ENCODE measurements at regions not wholly inside any gene's neighbourhood (a gene's known extent, or its start where the extent isn't known, plus 50 kb on each side); places are given as distances from the start of the nearest gene placed in this dataset.

DNA sequence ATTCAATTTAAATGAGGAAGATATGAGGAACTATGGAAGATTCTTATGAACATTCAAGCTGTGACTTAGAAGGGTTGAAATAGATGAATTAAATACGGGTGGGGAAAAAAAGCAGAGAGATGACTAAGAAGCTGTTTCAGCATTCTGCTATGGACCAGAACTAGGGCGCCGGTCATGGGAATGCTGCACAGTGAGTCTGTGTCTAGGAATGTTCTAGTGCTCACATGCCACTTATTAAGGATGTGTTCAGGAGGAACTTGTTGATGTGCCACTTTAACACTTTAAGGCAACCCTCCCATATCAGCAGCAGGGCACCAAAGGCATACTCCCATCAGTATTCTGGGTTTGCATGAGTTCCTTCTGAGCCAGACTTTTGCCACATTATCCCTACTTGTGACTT lies 152.1 kb downstream of the POSTN start:
- ChIA-PET POLR2A (no interaction called here), CTCF (no interaction called here)
- intact Hi-C loops (cut with DNase I, micrococcal nuclease), result no loop called here
- no peak overlapping the region for H3K4me3 ChIP-seq (ENCODE audit: low read length)
- no peaks in the 10 kb centered on the region for H3K36me3 ChIP-seq (ENCODE audit: insufficient read depth, low read length)
- Mint-ChIP-seq H3K27me3 (no peaks in the 10 kb centered on the region), H3K4me1 (ENCODE audit: low read depth) (no peaks in the 10 kb centered on the region), H3K4me3 (no peak overlapping the region), H3K9me3 (no peaks in the 10 kb centered on the region), H3K27ac (no peak overlapping the region), H3K36me3 (ENCODE audit: low read depth) (no peaks in the 10 kb centered on the region)
- H3K4me1 ChIP-seq (ENCODE audit: insufficient read depth, low read length), result no peaks in the 10 kb centered on the region
- TF ChIP-seq, protein P1, sequence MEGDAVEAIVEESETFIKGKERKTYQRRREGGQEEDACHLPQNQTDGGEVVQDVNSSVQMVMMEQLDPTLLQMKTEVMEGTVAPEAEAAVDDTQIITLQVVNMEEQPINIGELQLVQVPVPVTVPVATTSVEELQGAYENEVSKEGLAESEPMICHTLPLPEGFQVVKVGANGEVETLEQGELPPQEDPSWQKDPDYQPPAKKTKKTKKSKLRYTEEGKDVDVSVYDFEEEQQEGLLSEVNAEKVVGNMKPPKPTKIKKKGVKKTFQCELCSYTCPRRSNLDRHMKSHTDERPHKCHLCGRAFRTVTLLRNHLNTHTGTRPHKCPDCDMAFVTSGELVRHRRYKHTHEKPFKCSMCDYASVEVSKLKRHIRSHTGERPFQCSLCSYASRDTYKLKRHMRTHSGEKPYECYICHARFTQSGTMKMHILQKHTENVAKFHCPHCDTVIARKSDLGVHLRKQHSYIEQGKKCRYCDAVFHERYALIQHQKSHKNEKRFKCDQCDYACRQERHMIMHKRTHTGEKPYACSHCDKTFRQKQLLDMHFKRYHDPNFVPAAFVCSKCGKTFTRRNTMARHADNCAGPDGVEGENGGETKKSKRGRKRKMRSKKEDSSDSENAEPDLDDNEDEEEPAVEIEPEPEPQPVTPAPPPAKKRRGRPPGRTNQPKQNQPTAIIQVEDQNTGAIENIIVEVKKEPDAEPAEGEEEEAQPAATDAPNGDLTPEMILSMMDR (IDR thresholded peaks at IDR 0.05), result no peak
- DNase-seq, result no peak
- H3K27ac ChIP-seq (ENCODE audit: low read depth in 1 of 2, low read length in 2 of 2), result no peak overlapping the region
- no peak for ATAC-seq (ENCODE audit: poor library complexity)
- H3K9me3 ChIP-seq (ENCODE audit: control insufficient read depth in 1 of 2, insufficient read depth in 1 of 2, low read length in 2 of 2), result peaks cover 0 to 8% of the 10 kb centered on the region in 2 experiments
- H3K27me3 ChIP-seq (ENCODE audit: control insufficient read depth in 1 of 2, insufficient read depth in 2 of 2, low read length in 2 of 2), result no peaks in the 10 kb centered on the region

DNA sequence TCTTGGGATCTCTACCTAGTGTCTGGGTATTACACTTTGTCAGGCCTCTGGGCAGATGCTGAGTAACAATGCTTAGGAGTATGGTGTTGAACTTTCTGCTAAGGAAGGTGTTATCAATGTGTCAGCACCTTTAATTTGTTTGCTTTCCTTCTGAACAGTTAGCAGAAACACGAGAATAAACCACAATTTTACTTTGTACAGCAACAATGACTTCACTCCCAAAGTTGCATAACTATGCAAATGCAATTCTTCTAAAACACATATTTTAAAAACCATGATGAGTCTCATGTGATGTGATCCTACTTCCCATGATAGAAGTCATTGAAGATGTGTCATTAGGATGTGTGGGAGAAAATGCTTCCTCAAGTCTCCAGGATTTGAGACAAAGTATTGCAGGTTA lies 155.0 kb downstream of the POSTN start:
- no peak for ATAC-seq (ENCODE audit: poor library complexity)
- intact Hi-C loops (cut with DNase I, micrococcal nuclease), result no loop called here
- CTCF ChIA-PET, result no interaction called here
- no peaks in the 10 kb centered on the region for H3K36me3 Mint-ChIP-seq (ENCODE audit: low read depth)
- H3K27me3 ChIP-seq (ENCODE audit: control insufficient read depth in 1 of 2, insufficient read depth in 2 of 2, low read length in 2 of 2), result no peaks in the 10 kb centered on the region
- H3K4me3 Mint-ChIP-seq, result no peak overlapping the region
- no peaks in the 10 kb centered on the region for H3K27me3 Mint-ChIP-seq
- TF ChIP-seq, protein P1 (IDR thresholded peaks at IDR 0.05), result no peak
- no peaks in the 10 kb centered on the region for H3K4me1 ChIP-seq (ENCODE audit: insufficient read depth, low read length)
- H3K4me3 ChIP-seq (ENCODE audit: low read length), result no peak overlapping the region
- no peaks in the 10 kb centered on the region for H3K4me1 Mint-ChIP-seq (ENCODE audit: low read depth)
- peaks cover 3% of the 10 kb centered on the region for H3K9me3 Mint-ChIP-seq
- H3K27ac Mint-ChIP-seq, result no peak overlapping the region
- H3K36me3 ChIP-seq (ENCODE audit: insufficient read depth, low read length), result no peaks in the 10 kb centered on the region
- no peak for DNase-seq
- no peak overlapping the region for H3K27ac ChIP-seq (ENCODE audit: low read depth in 1 of 2, low read length in 2 of 2)
- POLR2A ChIA-PET, result no interaction called here
- peaks cover 0 to 8% of the 10 kb centered on the region in 2 experiments for H3K9me3 ChIP-seq (ENCODE audit: control insufficient read depth in 1 of 2, insufficient read depth in 1 of 2, low read length in 2 of 2)

DNA sequence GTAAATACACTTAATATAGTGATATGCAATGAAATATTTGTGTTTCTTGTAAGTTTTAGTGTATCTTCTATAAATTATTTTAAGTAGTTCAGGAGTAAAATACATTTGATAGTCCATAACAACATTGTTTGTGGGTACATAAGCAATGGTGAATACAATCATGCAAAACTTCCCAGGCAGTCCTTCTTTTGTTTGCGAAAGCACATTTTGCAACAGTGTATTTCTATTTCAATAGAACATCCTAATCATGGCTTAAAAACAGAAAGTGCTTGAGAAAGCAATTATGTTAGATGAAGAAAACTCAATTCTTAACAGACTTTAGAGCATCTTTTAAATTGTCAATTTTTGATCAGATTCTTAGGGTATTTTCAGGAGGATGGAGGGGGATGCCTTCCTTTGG lies 155.6 kb downstream of the POSTN start:
- Histone ChIP-seq H3K9me3 (ENCODE audit: control insufficient read depth in 1 of 2, insufficient read depth in 1 of 2, low read length in 2 of 2) (peaks cover 0 to 8% of the 10 kb centered on the region in 2 experiments), H3K4me3 (ENCODE audit: low read length) (no peak overlapping the region), H3K4me1 (ENCODE audit: insufficient read depth, low read length) (no peaks in the 10 kb centered on the region), H3K27ac (ENCODE audit: low read depth in 1 of 2, low read length in 2 of 2) (no peak overlapping the region), H3K27me3 (ENCODE audit: control insufficient read depth in 1 of 2, insufficient read depth in 2 of 2, low read length in 2 of 2) (no peaks in the 10 kb centered on the region), H3K36me3 (ENCODE audit: insufficient read depth, low read length) (no peaks in the 10 kb centered on the region)
- intact Hi-C loops (cut with DNase I, micrococcal nuclease), result no loop called here
- Mint-ChIP-seq H3K36me3 (ENCODE audit: low read depth) (no peaks in the 10 kb centered on the region), H3K9me3 (peaks cover 3% of the 10 kb centered on the region), H3K27me3 (no peaks in the 10 kb centered on the region), H3K4me1 (ENCODE audit: low read depth) (no peaks in the 10 kb centered on the region), H3K4me3 (no peak overlapping the region), H3K27ac (no peak overlapping the region)
- ATAC-seq (ENCODE audit: poor library complexity) (no peak), DNase-seq (no peak)
- TF ChIP-seq, protein P1 (IDR thresholded peaks at IDR 0.05), result no peak
- POLR2A ChIA-PET, result no interaction called here
- CTCF ChIA-PET, result no interaction called here
